Esophagus mucosa (tissue), 1 donor: ENCODE measurements at regions not wholly inside any gene's neighbourhood (a gene's known extent, or its start where the extent isn't known, plus 50 kb on each side); places are given as distances from the start of the nearest gene placed in this dataset.

Experiments used
- ATAC-seq: fragments of 200-7000 bp; cut with Tn5 transposase; one replicate; pipeline ENCODE4 v1.9.1; 2020
- donor health status: DM: yes; HTN: yes; CAD: no.

- ATAC-seq, result peak; percentile 60
These were observed 109.3 kb upstream of the NUDT6 start for GRCh38 chr4:123031664-123032063.

GRCh38 chr4:123034023-123034422 is 111.6 kb upstream of the NUDT6 start:
- no peak for ATAC-seq

GRCh38 chr4:123035239-123035638 is 112.8 kb upstream of the NUDT6 start:
- no peak for ATAC-seq

GRCh38 chr4:123037804-123038203 is 115.4 kb upstream of the NUDT6 start:
- no peak for ATAC-seq

- no peak for ATAC-seq
These were observed 119.7 kb upstream of the NUDT6 start for GRCh38 chr4:123042095-123042494.

GRCh38 chr4:123043013-123043412 is 120.6 kb upstream of the NUDT6 start:
- no peak for ATAC-seq

GRCh38 chr4:123043793-123044425 is 121.5 kb upstream of the NUDT6 start:
- ATAC-seq, result no peak

- no peak for ATAC-seq
These were observed 123.7 kb upstream of the NUDT6 start for GRCh38 chr4:123046096-123046495.

GRCh38 chr4:123050018-123050417 is 127.6 kb upstream of the NUDT6 start:
- no peak for ATAC-seq

- ATAC-seq, result no peak
These were observed 129.6 kb upstream of the NUDT6 start for GRCh38 chr4:123052007-123052406.

GRCh38 chr4:123055943-123056342 is 133.5 kb upstream of the NUDT6 start:
- ATAC-seq, result no peak

- no peak for ATAC-seq
These were observed 137.8 kb upstream of the NUDT6 start for GRCh38 chr4:123060039-123060770.

GRCh38 chr4:123064390-123064789 is 142.0 kb upstream of the NUDT6 start:
- peak; percentile 100 for ATAC-seq

GRCh38 chr4:123068081-123068480 is 145.7 kb upstream of the NUDT6 start:
- ATAC-seq, result no peak

GRCh38 chr4:123072060-123072459 is 149.7 kb upstream of the NUDT6 start:
- ATAC-seq, result peak; percentile 88

GRCh38 chr4:123073650-123074049 is 151.3 kb upstream of the NUDT6 start:
- ATAC-seq, result no peak

GRCh38 chr4:123077330-123077729 is 154.9 kb upstream of the NUDT6 start:
- no peak for ATAC-seq

- no peak for ATAC-seq
These were observed 159.6 kb upstream of the NUDT6 start for GRCh38 chr4:123081971-123082370.

- ATAC-seq, result no peak
These were observed 161.2 kb upstream of the NUDT6 start for GRCh38 chr4:123083646-123084045.

GRCh38 chr4:123088501-123088900 is 166.1 kb upstream of the NUDT6 start:
- ATAC-seq, result no peak

GRCh38 chr4:123090886-123091285 is 168.5 kb upstream of the NUDT6 start:
- ATAC-seq, result no peak

GRCh38 chr4:123092586-123092985 is 170.2 kb upstream of the NUDT6 start:
- no peak for ATAC-seq

- no peak for ATAC-seq
These were observed 170.8 kb upstream of the NUDT6 start for GRCh38 chr4:123093236-123093635.

GRCh38 chr4:123096038-123096437 is 173.6 kb upstream of the NUDT6 start:
- ATAC-seq, result no peak
